Mesodermal cell (in vitro differentiated cells): ENCODE measurements at regions not wholly inside any gene's neighbourhood (a gene's known extent, or its start where the extent isn't known, plus 50 kb on each side); places are given as distances from the start of the nearest gene placed in this dataset.

Experiments
- H3K27ac ChIP-seq: 2 replicates; pipeline ENCODE4 v1.7.0; 2013; ENCODE audit warnings: mild to moderate bottlenecking, low read depth, low read length, moderate library complexity; ENCODE audit not compliant: severe bottlenecking
- H3K36me3 ChIP-seq: 2 replicates; pipeline ENCODE4 v1.7.1; 2013; ENCODE audit warnings: mild to moderate bottlenecking, low read length, moderate library complexity; ENCODE audit not compliant: control insufficient read depth, insufficient read depth
- H3K4me1 ChIP-seq: one replicate; pipeline ENCODE4 v1.7.1; 2013; ENCODE audit warnings: mild to moderate bottlenecking, low read length; ENCODE audit not compliant: insufficient read depth, control insufficient read depth, poor library complexity, severe bottlenecking
- H3K4me3 ChIP-seq: 2 replicates; pipeline ENCODE4 v1.7.0; 2013; ENCODE audit warnings: low read length, control low read depth, mild to moderate bottlenecking; ENCODE audit not compliant: insufficient read depth, poor library complexity, severe bottlenecking; ENCODE audit errors: extremely low read depth
- H3K9me3 ChIP-seq: 2 replicates; pipeline ENCODE4 v1.7.1; 2013; ENCODE audit warnings: mild to moderate bottlenecking, low read length, moderate library complexity; ENCODE audit not compliant: control insufficient read depth
- WGBS, 2 experiments: methylation state at CpG; one replicate each; pipeline ENCODE4 v1.1.5; 2013; ENCODE audit warnings: missing lambda C conversion rate in 2 of 2; ENCODE audit not compliant: insufficient coverage in 2 of 2; 5-methylcytosine and 5-hydroxymethylcytosine counted together

DNA sequence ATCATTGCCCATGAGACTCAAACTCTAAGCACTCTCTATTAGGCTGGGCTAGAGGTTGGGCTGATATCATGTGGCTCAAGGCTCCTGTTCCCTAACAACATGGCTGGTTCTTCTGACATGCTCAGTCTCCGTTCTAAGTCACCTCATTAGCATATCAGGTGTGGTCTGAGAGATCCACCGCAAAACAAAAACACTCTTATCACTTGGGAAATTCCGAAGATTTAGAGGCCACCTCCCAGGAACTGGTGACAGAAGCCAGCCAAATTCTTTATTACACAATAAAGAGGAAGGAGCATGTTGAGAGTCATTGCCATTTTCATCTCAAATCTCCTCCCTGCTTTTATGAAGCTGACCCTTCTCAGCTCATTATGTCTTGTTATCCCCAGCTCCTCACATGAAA, 107.6 kb downstream of the MSX2 start:
- Histone ChIP-seq H3K36me3 (no peaks in the 10 kb centered on the region), H3K9me3 (no peaks in the 10 kb centered on the region), H3K27ac (no peak overlapping the region), H3K4me1 (no peaks in the 10 kb centered on the region), H3K4me3 (no peak overlapping the region)
- 57 to 84% methylated on average over 1 to 2 of the region's 3 CpGs for WGBS, 2 experiments

DNA sequence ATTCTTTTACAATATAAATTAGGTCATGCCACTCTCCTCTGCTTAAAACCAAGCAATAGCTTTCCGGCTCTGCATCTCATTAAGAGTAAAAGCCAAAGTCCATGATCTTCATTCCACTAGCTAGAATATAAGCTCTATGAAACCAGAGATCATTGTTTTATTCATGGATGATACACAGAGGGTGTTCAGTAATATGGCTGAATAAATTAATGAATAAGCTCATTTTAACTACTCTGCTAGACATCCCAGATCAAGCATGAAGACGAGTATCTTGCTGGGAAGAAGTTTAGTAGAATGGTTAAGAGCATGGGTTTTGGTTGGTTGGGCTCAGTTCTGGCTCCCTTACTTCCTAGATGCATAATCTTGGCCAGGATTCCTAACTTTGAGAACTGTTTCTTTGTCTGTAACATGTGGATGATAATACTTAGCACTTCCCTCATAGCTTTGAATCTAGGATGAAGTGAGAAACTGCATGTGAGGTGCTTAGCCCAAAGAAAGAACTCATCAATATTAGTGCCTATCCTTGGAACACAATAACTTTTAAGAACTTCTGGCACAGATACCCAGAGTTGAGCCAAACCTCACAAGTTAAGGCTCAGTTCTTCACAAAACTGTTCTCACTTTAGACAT, 106.8 kb downstream of the MSX2 start:
- no peaks in the 10 kb centered on the region for H3K4me1 ChIP-seq
- no peak overlapping the region for H3K27ac ChIP-seq
- H3K9me3 ChIP-seq, result no peaks in the 10 kb centered on the region
- H3K4me3 ChIP-seq, result no peak overlapping the region
- 83 to 92% methylated on average over 1 to 2 of the region's 2 CpGs for WGBS, 2 experiments
- H3K36me3 ChIP-seq, result no peaks in the 10 kb centered on the region

DNA sequence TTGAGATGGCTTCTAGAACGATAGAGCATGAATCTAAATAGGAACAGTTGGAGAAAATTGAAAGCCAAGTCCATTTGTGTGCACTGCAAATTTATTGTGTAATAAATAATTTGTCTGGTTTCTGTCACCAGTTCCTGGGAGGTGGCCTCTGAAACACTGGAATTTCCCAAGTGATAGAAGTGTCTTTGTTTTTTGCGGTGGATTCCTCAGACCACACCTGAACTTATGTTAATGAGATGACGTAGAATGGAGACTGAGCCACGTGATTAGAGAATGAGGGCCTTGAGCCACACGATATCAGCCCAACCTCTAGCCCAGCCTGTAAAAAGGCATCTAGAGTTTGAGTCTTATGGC, 105.1 kb downstream of the MSX2 start:
- WGBS, 2 experiments, result 92 to 96% methylated on average over 4 to 5 of the region's 5 CpGs
- Histone ChIP-seq H3K36me3 (no peaks in the 10 kb centered on the region), H3K4me1 (no peaks in the 10 kb centered on the region), H3K27ac (no peak overlapping the region), H3K4me3 (no peak overlapping the region), H3K9me3 (no peaks in the 10 kb centered on the region)

DNA sequence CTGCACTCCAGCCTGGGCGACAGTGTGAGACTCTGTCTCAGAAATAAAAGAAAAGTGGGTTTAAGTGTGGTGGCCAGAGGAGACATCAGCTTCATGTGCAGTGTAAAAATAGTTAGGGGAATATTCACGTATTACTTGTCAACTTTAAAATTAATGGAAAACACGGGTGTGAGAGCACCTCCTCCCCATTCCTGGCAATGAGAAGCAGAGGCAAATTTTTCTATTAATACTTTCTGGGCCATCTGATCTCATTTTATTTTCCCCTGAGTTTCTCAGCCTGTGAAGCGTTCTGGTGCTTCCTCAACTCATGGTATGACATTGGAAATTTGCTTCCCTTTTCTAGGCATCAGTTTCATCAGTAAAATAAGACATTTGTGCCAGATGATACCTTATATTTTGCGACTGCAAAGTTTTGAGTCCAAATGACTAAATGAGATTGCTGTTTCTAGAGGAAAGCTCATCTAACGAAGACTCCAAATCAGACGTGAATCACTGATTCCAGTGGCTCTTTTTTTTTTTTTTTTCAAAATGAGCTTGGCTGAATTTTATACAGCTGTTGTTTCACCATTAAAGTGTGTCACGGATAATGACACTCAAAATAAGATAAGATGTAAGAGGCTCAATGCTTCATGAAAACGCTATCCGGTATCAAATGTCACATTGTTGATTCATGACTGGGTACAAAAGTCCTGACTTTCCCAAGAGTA, 104.6 kb downstream of the MSX2 start:
- H3K4me3 ChIP-seq, result no peak overlapping the region
- no peaks in the 10 kb centered on the region for H3K4me1 ChIP-seq
- H3K36me3 ChIP-seq, result no peaks in the 10 kb centered on the region
- H3K27ac ChIP-seq, result no peak overlapping the region
- no peaks in the 10 kb centered on the region for H3K9me3 ChIP-seq
- whole genome bisulfite sequencing, 2 experiments, result 88 to 91% methylated on average over 10 of the region's 10 CpGs

DNA sequence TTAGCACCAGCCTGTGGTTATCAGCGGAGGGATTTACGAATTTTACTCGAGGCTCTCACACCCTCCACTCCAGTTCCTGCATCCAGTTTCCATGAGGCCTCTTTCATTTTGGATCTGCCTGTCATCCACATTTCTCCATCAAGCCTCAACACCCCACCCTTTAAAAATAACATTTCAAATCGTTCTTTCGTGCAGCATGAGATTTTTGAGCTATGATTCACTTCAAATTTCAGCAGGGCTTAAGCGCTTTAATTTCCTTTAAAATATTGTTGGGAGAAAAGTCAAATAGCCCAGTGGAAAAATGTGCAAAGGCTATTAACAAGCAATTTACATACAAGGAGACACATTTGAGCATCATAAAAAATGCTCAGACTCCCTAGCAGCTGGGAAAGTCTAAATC, 103.2 kb downstream of the MSX2 start:
- Histone ChIP-seq H3K9me3 (no peaks in the 10 kb centered on the region), H3K4me1 (no peaks in the 10 kb centered on the region), H3K36me3 (no peaks in the 10 kb centered on the region), H3K27ac (no peak overlapping the region), H3K4me3 (no peak overlapping the region)
- 86 to 92% methylated on average over 5 of the region's 6 CpGs for WGBS, 2 experiments

DNA sequence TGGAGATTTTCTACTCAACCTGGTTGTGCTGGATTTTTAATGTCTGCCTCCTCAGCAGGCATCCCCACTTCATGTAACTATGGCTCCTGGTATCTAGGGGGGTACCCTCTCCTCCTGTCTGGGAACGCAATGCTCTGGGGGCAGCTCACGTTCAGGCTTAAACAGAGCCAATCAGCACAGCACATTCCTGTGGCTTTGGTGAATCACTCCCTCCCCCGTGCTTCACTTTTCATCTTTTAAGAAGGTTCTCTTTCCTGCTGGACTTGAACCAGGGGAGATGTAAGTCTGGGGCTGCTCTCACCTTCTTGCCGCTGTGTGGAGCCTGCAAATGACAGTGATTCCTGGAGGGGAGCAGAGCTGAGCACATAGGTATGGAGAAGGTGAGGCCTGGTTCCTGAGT, 101.2 kb downstream of the MSX2 start:
- H3K4me3 ChIP-seq, result no peak overlapping the region
- H3K9me3 ChIP-seq, result no peaks in the 10 kb centered on the region
- no peak overlapping the region for H3K27ac ChIP-seq
- H3K36me3 ChIP-seq, result no peaks in the 10 kb centered on the region
- no peaks in the 10 kb centered on the region for H3K4me1 ChIP-seq
- WGBS, 2 experiments, result 86 to 90% methylated on average over 2 of the region's 4 CpGs

DNA sequence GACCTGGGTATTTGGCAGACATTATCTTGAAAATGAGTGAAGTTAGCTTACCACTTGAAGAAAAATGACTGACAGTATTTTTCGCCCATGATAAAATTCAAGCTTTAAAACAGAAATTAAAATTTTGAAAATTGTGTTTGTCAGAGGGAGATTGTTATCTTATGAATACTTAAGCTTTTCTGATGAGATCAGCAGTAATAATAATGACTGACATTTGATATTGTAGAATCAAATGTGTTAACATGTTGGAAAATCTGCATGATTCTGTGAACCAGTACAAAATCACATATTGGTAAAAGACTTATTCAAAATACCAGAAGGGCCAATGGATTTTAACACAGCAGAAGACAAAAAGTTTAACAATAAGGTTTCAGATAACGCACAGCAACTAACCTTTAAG, 94.0 kb downstream of the MSX2 start:
- Histone ChIP-seq H3K9me3 (no peaks in the 10 kb centered on the region), H3K36me3 (no peaks in the 10 kb centered on the region), H3K4me3 (no peak overlapping the region), H3K27ac (no peak overlapping the region), H3K4me1 (no peaks in the 10 kb centered on the region)
- no CpG with 5 or more reads among the region's 2 CpGs for WGBS, 2 experiments

DNA sequence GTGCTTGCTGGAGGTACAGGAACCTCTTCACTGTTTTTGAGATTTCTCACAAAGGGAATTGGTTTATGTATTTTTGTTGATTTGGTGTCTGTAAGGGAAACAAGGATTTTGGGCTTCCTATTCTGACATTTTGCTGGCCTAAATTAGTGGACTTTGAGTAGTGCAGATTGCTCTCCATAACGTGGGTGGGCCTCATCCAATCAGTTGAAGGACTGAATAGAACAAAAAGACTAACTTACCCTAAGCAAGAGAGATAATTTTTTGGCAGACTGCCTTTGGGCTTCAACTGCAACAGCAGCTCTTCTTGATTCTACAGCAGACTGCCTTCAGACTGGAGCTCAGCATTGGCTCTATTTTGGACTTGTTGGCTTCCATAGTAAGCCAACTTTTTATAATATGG, 93.2 kb downstream of the MSX2 start:
- no peaks in the 10 kb centered on the region for H3K36me3 ChIP-seq
- H3K27ac ChIP-seq, result no peak overlapping the region
- H3K4me1 ChIP-seq, result no peaks in the 10 kb centered on the region
- no peaks in the 10 kb centered on the region for H3K9me3 ChIP-seq
- no CpG with 5 or more reads among the region's 1 CpG for WGBS, 2 experiments
- no peak overlapping the region for H3K4me3 ChIP-seq

DNA sequence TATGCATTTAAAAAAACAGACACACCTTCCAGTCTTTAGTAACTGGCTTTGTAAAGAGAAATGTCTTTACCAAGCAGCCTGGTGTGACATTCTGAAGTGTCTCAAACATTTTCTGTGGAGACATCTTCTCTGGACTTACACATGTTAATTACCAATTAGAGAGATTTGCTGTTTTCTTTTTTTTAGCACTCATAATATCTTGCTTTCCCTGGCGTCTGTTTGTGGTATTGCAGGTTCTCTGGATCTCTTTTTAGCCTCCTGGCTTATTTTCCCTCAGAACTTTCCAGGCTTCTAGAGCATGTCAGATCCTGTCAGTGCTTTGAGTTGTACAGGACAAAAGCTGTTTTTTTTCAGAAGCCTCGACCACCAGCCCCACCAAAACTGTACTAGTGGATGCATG, 92.5 kb downstream of the MSX2 start:
- no peaks in the 10 kb centered on the region for H3K36me3 ChIP-seq
- 14 to 49% methylated on average over 1 to 2 of the region's 2 CpGs for WGBS, 2 experiments
- H3K9me3 ChIP-seq, result no peaks in the 10 kb centered on the region
- H3K4me1 ChIP-seq, result no peaks in the 10 kb centered on the region
- no peak overlapping the region for H3K27ac ChIP-seq
- no peak overlapping the region for H3K4me3 ChIP-seq

DNA sequence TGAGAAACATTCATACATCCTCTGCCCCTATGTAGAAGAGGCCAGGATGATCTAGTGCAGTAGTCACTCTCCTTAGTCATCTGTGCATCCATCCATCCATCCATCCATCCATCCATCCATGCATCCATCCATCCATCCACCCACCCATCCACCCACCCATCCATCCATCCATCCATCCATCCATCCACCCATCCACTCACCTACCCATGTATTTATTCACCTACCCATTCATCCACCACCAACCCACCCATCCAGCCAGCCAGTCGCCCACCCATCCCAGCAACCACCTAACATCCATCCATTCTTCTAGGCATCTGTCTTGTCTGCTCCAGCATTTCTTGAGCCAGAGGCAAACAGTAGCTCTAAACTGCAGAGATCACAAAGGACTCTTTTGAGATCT, 87.1 kb downstream of the MSX2 start:
- H3K4me1 ChIP-seq, result no peaks in the 10 kb centered on the region
- no peaks in the 10 kb centered on the region for H3K36me3 ChIP-seq
- H3K4me3 ChIP-seq, result no peak overlapping the region
- H3K9me3 ChIP-seq, result no peaks in the 10 kb centered on the region
- H3K27ac ChIP-seq, result no peak overlapping the region
- WGBS, 2 experiments, result 82% methylated on average over 1 of the region's 1 CpG; no CpG with 5 or more reads in 1 of the 2 experiments

DNA sequence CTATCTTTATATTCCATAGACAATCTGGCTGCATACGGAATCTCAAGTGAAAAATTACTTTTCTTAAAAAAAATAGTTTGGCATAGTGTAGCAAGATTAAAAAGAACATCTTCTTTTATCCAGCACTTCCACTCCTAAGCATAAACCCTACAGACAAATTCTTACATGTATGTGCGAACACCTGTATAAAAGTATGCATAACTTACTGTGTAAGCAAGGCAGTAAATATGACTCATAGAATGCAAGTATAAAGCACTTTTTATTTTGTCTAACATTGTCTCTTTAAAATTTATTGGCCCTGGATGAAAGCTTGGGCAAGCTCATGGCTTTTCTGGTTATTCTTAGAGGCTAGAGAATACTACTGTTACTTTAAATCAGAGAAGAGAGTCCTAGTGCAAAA, 86.4 kb downstream of the MSX2 start:
- WGBS, 2 experiments, result no CpG with 5 or more reads among the region's 2 CpGs
- Histone ChIP-seq H3K4me1 (no peaks in the 10 kb centered on the region), H3K4me3 (no peak overlapping the region), H3K27ac (no peak overlapping the region), H3K36me3 (no peaks in the 10 kb centered on the region), H3K9me3 (no peaks in the 10 kb centered on the region)
